IMR-90 (cell line): ENCODE measurements at regions not wholly inside any gene's neighbourhood (a gene's known extent, or its start where the extent isn't known, plus 50 kb on each side); places are given as distances from the start of the nearest gene placed in this dataset.

Source experiments
- ATAC-seq: fragments of 200-7000 bp; cut with Tn5 transposase; 2 replicates; pipeline ENCODE4 v1.9.1; 2020; ENCODE audit warnings: low read depth, mild to moderate bottlenecking, moderate library complexity
- BruUV-seq: library from RNA; stranded (reverse); fragments of 400-500 nt; replicated peaks from 2 replicates; lab custom pipeline; 2021; lab: Mats Ljungman, UMichigan
- CTCF ChIA-PET: fragments of 300-600 bp; formaldehyde crosslinking; extraction: SDS; loops from one replicate; lab custom pipeline; 2021; ENCODE audit warnings: antibody characterized with exemption; lab: Yijun Ruan, JAX
- POLR2A ChIA-PET: fragments of 300-600 bp; sonication (Branson Sonifier 250); formaldehyde crosslinking; loops from one replicate; lab custom pipeline; 2022; ENCODE audit warnings: antibody characterized with exemption; ENCODE audit not compliant: unreplicated experiment; lab: Charles Lee
- DNase-seq: peaks from one replicate; pipeline ENCODE4 v3.0.0; 2013
- H2AFZ ChIP-seq: replicated peaks from 2 replicates; pipeline ENCODE3; 2013; ENCODE audit warnings: low read length, mild to moderate bottlenecking; ENCODE audit not compliant: poor library complexity
- H2AK5ac ChIP-seq: 2 replicates; pipeline ENCODE4 v1.6.1; 2013; ENCODE audit warnings: low read depth, low read length, inconsistent platforms
- H2AK9ac ChIP-seq: replicated peaks from 2 replicates; pipeline ENCODE3; 2013; ENCODE audit warnings: mild to moderate bottlenecking, low read depth, low read length, moderate library complexity; ENCODE audit not compliant: poor library complexity
- H2BK120ac ChIP-seq: 2 replicates; pipeline ENCODE4 v1.6.1; 2013; ENCODE audit warnings: low read depth, low read length, inconsistent platforms
- H2BK15ac ChIP-seq: 3 replicates; pipeline ENCODE4 v1.6.1; 2013; ENCODE audit warnings: low read depth, low read length, inconsistent platforms
- H2BK20ac ChIP-seq: 2 replicates; pipeline ENCODE4 v1.6.1; 2013; ENCODE audit warnings: low read depth, mild to moderate bottlenecking, inconsistent platforms, low read length, moderate library complexity
- H2BK5ac ChIP-seq: 2 replicates; pipeline ENCODE4 v1.6.1; 2013; ENCODE audit warnings: mild to moderate bottlenecking, low read depth, low read length, inconsistent platforms; ENCODE audit not compliant: poor library complexity, severe bottlenecking
- H3K14ac ChIP-seq: replicated peaks from 2 replicates; pipeline ENCODE4 v1.6.1; 2013; ENCODE audit warnings: low read depth, low read length, inconsistent platforms
- H3K18ac ChIP-seq: 2 replicates; pipeline ENCODE4 v1.6.1; 2013; ENCODE audit warnings: low read depth, low read length, control low read depth
- H3K23ac ChIP-seq: 2 replicates; pipeline ENCODE4 v1.6.1; 2013; ENCODE audit warnings: low read depth, low read length, inconsistent platforms
- H3K27ac ChIP-seq: 2 replicates; pipeline ENCODE4 v1.5.1; 2013; ENCODE audit warnings: mild to moderate bottlenecking, control low read depth, low read length; ENCODE audit not compliant: insufficient read depth
- H3K27me3 ChIP-seq: 2 replicates; pipeline ENCODE4 v1.6.1; 2013; ENCODE audit warnings: low read length; ENCODE audit not compliant: control insufficient read depth, insufficient read depth
- H3K36me3 ChIP-seq: 2 replicates; pipeline ENCODE4 v1.6.1; 2013; ENCODE audit warnings: low read length, mixed read lengths; ENCODE audit not compliant: control insufficient read depth, insufficient read depth
- H3K4ac ChIP-seq: 2 replicates; pipeline ENCODE4 v1.6.1; 2013; ENCODE audit warnings: low read depth, low read length, inconsistent platforms
- H3K4me1 ChIP-seq: 2 replicates; pipeline ENCODE4 v1.6.1; 2013; ENCODE audit warnings: low read length, mixed read lengths; ENCODE audit not compliant: control insufficient read depth, insufficient read depth
- H3K4me2 ChIP-seq: 2 replicates; pipeline ENCODE4 v1.6.1; 2013; ENCODE audit warnings: low read depth, mild to moderate bottlenecking, control low read depth, low read length, moderate library complexity
- H3K4me3 ChIP-seq: 2 replicates; pipeline ENCODE4 v1.5.1; 2013; ENCODE audit warnings: low read depth, mild to moderate bottlenecking, control low read depth, low read length, moderate library complexity; ENCODE audit not compliant: insufficient read depth
- H3K56ac ChIP-seq: 2 replicates; pipeline ENCODE4 v1.6.1; 2013; ENCODE audit warnings: low read length, inconsistent platforms; ENCODE audit not compliant: insufficient read depth; ENCODE audit errors: extremely low read depth
- H3K79me1 ChIP-seq, 2 experiments: 2 replicates each; pipeline ENCODE4 v1.6.1; 2013; ENCODE audit warnings: low read length in 2 of 2, inconsistent platforms in 1 of 2, low read depth in 1 of 2
- H3K9ac ChIP-seq: 2 replicates; pipeline ENCODE4 v1.6.1; 2013; ENCODE audit warnings: low read depth, low read length, control low read depth
- H3K9me1 ChIP-seq: 2 replicates; pipeline ENCODE4 v1.6.1; 2013; ENCODE audit warnings: low read length, inconsistent platforms; ENCODE audit not compliant: insufficient read depth
- H3K9me3 ChIP-seq: 2 replicates; pipeline ENCODE4 v1.6.1; 2013; ENCODE audit warnings: low read length; ENCODE audit not compliant: control insufficient read depth, insufficient read depth
- H4K20me1 ChIP-seq: 2 replicates; pipeline ENCODE4 v1.6.1; 2013; ENCODE audit warnings: low read length, inconsistent platforms; ENCODE audit not compliant: insufficient read depth
- H4K5ac ChIP-seq: 2 replicates; pipeline ENCODE4 v1.6.1; 2013; ENCODE audit warnings: mild to moderate bottlenecking, low read depth, low read length, control low read depth
- H4K8ac ChIP-seq, 2 experiments: 2 replicates each; pipeline ENCODE4 v1.6.1; 2013; ENCODE audit warnings: low read depth in 2 of 2, low read length in 2 of 2, control low read depth in 1 of 2, inconsistent platforms in 1 of 2
- H4K91ac ChIP-seq: 2 replicates; pipeline ENCODE4 v1.6.1; 2013; ENCODE audit warnings: low read depth, low read length, inconsistent platforms; ENCODE audit not compliant: insufficient read depth
- BHLHE40 ChIP-seq: fragments of 150-350 bp; IDR thresholded peaks from 2 replicates; pipeline ENCODE4 v1.6.1; 2016; ENCODE audit warnings: mild to moderate bottlenecking, low read depth, low read length
- CEBPB ChIP-seq: IDR thresholded peaks from 2 replicates; pipeline ENCODE4 v1.6.1; 2012; ENCODE audit warnings: low read depth, low read length, improper control_type of control experiment
- CHD1 ChIP-seq: IDR thresholded peaks from 2 replicates; pipeline ENCODE4 v1.6.1; 2012; ENCODE audit warnings: low read depth, low read length, improper control_type of control experiment
- CTCF ChIP-seq: conservative IDR thresholded peaks from 2 replicates; pipeline ENCODE4 v1.5.1; 2012; ENCODE audit warnings: mild to moderate bottlenecking, low read depth, low read length, improper control_type of control experiment
- ELK1 ChIP-seq: fragments of 150-350 bp; IDR thresholded peaks from 2 replicates; pipeline ENCODE4 v1.6.1; 2016; ENCODE audit warnings: low read depth, mild to moderate bottlenecking, low read length, moderate library complexity, borderline replicate concordance
- FOS ChIP-seq: fragments of 150-350 bp; IDR thresholded peaks from 2 replicates; pipeline ENCODE4 v1.6.1; 2016; ENCODE audit warnings: low read depth, low read length
- MAFK ChIP-seq: IDR thresholded peaks from 2 replicates; pipeline ENCODE4 v1.6.1; 2012; ENCODE audit warnings: low read depth, low read length, improper control_type of control experiment
- MAZ ChIP-seq: IDR thresholded peaks from 2 replicates; pipeline ENCODE4 v1.6.1; 2012; ENCODE audit warnings: low read depth, mild to moderate bottlenecking, low read length, improper control_type of control experiment, moderate library complexity, borderline replicate concordance
- MXI1 ChIP-seq: IDR thresholded peaks from 2 replicates; pipeline ENCODE4 v1.6.1; 2012; ENCODE audit warnings: low read depth, mild to moderate bottlenecking, low read length, moderate library complexity, borderline replicate concordance
- NFE2L2 ChIP-seq: fragments of 150-350 bp; IDR thresholded peaks from 2 replicates; pipeline ENCODE4 v1.6.1; 2016; ENCODE audit warnings: low read depth, mild to moderate bottlenecking, low read length
- POLR2A ChIP-seq: IDR thresholded peaks from 2 replicates; pipeline ENCODE4 v1.6.1; 2012; ENCODE audit warnings: mild to moderate bottlenecking, low read depth, low read length
- RAD21 ChIP-seq: IDR thresholded peaks from 2 replicates; pipeline ENCODE4 v1.6.1; 2012; ENCODE audit warnings: low read length, improper control_type of control experiment
- RCOR1 ChIP-seq: IDR thresholded peaks from 2 replicates; pipeline ENCODE4 v1.6.1; 2012; ENCODE audit warnings: mild to moderate bottlenecking, low read length, improper control_type of control experiment; ENCODE audit not compliant: insufficient replicate concordance
- RFX5 ChIP-seq: IDR thresholded peaks from 2 replicates; pipeline ENCODE4 v1.8.0; 2012; ENCODE audit warnings: low read depth, mild to moderate bottlenecking, low read length, moderate library complexity
- SMC3 ChIP-seq: fragments of 150-350 bp; IDR thresholded peaks from 2 replicates; pipeline ENCODE4 v1.6.1; 2016; ENCODE audit warnings: low read depth, mild to moderate bottlenecking, antibody characterized with exemption, low read length, moderate library complexity
- USF2 ChIP-seq: fragments of 150-350 bp; IDR thresholded peaks from 2 replicates; pipeline ENCODE4 v1.6.1; 2017; ENCODE audit warnings: mild to moderate bottlenecking, antibody characterized with exemption, low read length, low read depth
- WGBS, 2 experiments: methylation state at CpG; one replicate each; pipeline versions ENCODE4 v1.1.5 to v1.1.7; 2013; ENCODE audit warnings: missing lambda C conversion rate in 2 of 2; ENCODE audit not compliant: insufficient read length in 1 of 2; ENCODE audit errors: extremely low coverage in 2 of 2; 5-methylcytosine and 5-hydroxymethylcytosine counted together
- dilution Hi-C: fragments of 300-500 bp; cut with HindIII; formaldehyde crosslinking; loops from one replicate; pipeline ENCODE4 v1.14.3; 2018; ENCODE audit warnings: low sequenced_read_pairs; ENCODE audit not compliant: unreplicated experiment
- in situ Hi-C: fragments of 300-500 bp; cut with MboI; formaldehyde crosslinking; loops from 3 replicates; pipeline ENCODE4 v1.14.3; 2019; ENCODE audit warnings: low sequenced_read_pairs, inconsistent platforms, mixed read lengths
- intact Hi-C: fragments of 100-400 bp; cut with micrococcal nuclease; formaldehyde crosslinking; loops from 2 replicates; pipeline ENCODE4 v1.10.0; 2022

GRCh38 chr13:42392180-42392579 lies 120.2 kb downstream of the AKAP11 start:
- no CpG with 5 or more reads among the region's 1 CpG for WGBS, 2 experiments
- CTCF ChIA-PET: interaction anchor here (0.7 kb wide), 1 partner anchor 70 kb away, joined by 3 read pairs; no protein-coding TSS in a partner anchor

More at GRCh38 chr13:42392180-42392579, 120.2 kb downstream of the AKAP11 start:
- no peak for TF ChIP-seq MXI1
- no peak for TF ChIP-seq CTCF
- TF ChIP-seq ELK1: no peak
- TF ChIP-seq RAD21: no peak
- no peak for TF ChIP-seq MAZ
- no peak for TF ChIP-seq FOS
- TF ChIP-seq CEBPB: no peak
- TF ChIP-seq BHLHE40: no peak
- TF ChIP-seq USF2: no peak
- no peak for TF ChIP-seq CHD1
- TF ChIP-seq NFE2L2: no peak
- TF ChIP-seq MAFK: no peak
- TF ChIP-seq POLR2A: no peak
- no peak for TF ChIP-seq RFX5
- no peak for TF ChIP-seq SMC3
- TF ChIP-seq RCOR1: no peak
- H3K27me3 ChIP-seq: peaks cover 6% of the 10 kb centered on the region
- H2BK15ac ChIP-seq: no peak overlapping the region
- in situ Hi-C loops: no loop called here
- DNase-seq: no peak
- H2AK5ac ChIP-seq: no peak overlapping the region
- intact Hi-C loops: no loop called here
- no peaks in the 10 kb centered on the region for H3K36me3 ChIP-seq
- H3K56ac ChIP-seq: no peak overlapping the region
- no peaks in the 10 kb centered on the region for H3K79me1 ChIP-seq
- no peak overlapping the region for H4K5ac ChIP-seq
- no peak overlapping the region for H3K4me2 ChIP-seq
- H3K4me1 ChIP-seq: no peaks in the 10 kb centered on the region
- H2AK9ac ChIP-seq: no peak overlapping the region
- H3K4ac ChIP-seq: no peak overlapping the region
- no peak overlapping the region for H3K27ac ChIP-seq
- H3K14ac ChIP-seq: no peak overlapping the region
- no peak overlapping the region for H3K18ac ChIP-seq
- no TSS peak for BruUV-seq
- no peak overlapping the region for H3K9ac ChIP-seq
- no peak overlapping the region for H3K4me3 ChIP-seq
- H4K8ac ChIP-seq: no peak overlapping the region
- no peaks in the 10 kb centered on the region for H4K20me1 ChIP-seq
- no peak overlapping the region for H4K91ac ChIP-seq
- H3K9me3 ChIP-seq: no peaks in the 10 kb centered on the region
- no peak for ATAC-seq
- no peak overlapping the region for H3K23ac ChIP-seq
- H2BK20ac ChIP-seq: no peak overlapping the region
- POLR2A ChIA-PET: no interaction called here
- no peak overlapping the region for H2BK120ac ChIP-seq
- H3K9me1 ChIP-seq: no peaks in the 10 kb centered on the region
- no peak overlapping the region for H2BK5ac ChIP-seq
- dilution Hi-C loops: no loop called here
- no peak overlapping the region for H2AFZ ChIP-seq
